Activated CD4-positive, alpha-beta memory T cell treated with anti-CD3 and anti-CD28 coated beads, Interleukin-2, amount 10 ng/mL, durations not matched to agents 7 days and 5 days (primary cell): ENCODE measurements at regions not wholly inside any gene's neighbourhood (a gene's known extent, or its start where the extent isn't known, plus 50 kb on each side); places are given as distances from the start of the nearest gene placed in this dataset.
"Not testable (repeated sequence)": the region's sequence is repeated elsewhere in the genome, so short reads cannot be mapped to it uniquely, and the experiment has no call there.

Experiments used
- CTCF ChIA-PET: fragments of 350-600 bp; sonication (Branson Sonifier 250); formaldehyde crosslinking; loops from one replicate; lab custom pipeline; 2021; ENCODE audit warnings: antibody characterized with exemption, inconsistent platforms; lab: Charles Lee
- POLR2A ChIA-PET: fragments of 350-600 bp; sonication (Branson Sonifier 250); formaldehyde crosslinking; loops from one replicate; lab custom pipeline; 2021; ENCODE audit warnings: antibody characterized with exemption; lab: Charles Lee
- DNase-seq: peaks from one replicate; pipeline ENCODE4 v3.0.0-alpha.2; 2020
- H3K27ac Mint-ChIP-seq: one replicate; pipeline ENCODE4 v1.8.0; 2021; ENCODE audit warnings: mild to moderate bottlenecking, mixed read lengths
- H3K27me3 Mint-ChIP-seq: one replicate; pipeline ENCODE4 v1.8.0; 2021; ENCODE audit warnings: mixed read lengths
- H3K36me3 Mint-ChIP-seq: one replicate; pipeline ENCODE4 v1.8.0; 2021; ENCODE audit warnings: low read depth, mixed read lengths
- H3K4me1 Mint-ChIP-seq: one replicate; pipeline ENCODE4 v1.8.0; 2021; ENCODE audit warnings: mixed read lengths
- H3K4me3 Mint-ChIP-seq: one replicate; pipeline ENCODE4 v1.8.0; 2021; ENCODE audit warnings: mild to moderate bottlenecking, mixed read lengths
- H3K9me3 Mint-ChIP-seq: one replicate; pipeline ENCODE4 v1.8.0; 2021; ENCODE audit warnings: mixed read lengths

DNA sequence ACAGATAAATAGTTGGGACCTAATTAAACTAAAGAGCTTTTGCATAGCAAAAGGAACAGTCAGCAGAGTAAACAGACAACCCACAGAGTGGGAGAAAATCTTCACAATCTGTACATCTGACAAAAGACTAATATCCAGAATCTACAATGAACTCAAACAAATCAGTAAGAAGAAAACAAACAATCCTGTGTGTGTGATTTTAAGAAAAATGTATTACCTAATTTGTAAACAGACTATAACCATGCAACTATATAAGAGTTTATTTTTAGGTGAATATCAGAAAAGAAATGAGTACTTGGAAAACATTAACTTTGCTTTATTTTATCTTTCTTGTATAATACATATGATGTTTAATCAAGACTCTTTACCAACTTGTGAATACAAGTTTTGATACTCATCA is 929.5 kb upstream of the LRFN5 start:
- CTCF ChIA-PET, H3K27ac Mint-ChIP-seq, H3K4me3 Mint-ChIP-seq, H3K4me1 Mint-ChIP-seq, H3K36me3 Mint-ChIP-seq, POLR2A ChIA-PET, H3K27me3 Mint-ChIP-seq, DNase-seq: not testable (repeated sequence)
- peaks cover 12% of the 10 kb centered on the region for H3K9me3 Mint-ChIP-seq

DNA sequence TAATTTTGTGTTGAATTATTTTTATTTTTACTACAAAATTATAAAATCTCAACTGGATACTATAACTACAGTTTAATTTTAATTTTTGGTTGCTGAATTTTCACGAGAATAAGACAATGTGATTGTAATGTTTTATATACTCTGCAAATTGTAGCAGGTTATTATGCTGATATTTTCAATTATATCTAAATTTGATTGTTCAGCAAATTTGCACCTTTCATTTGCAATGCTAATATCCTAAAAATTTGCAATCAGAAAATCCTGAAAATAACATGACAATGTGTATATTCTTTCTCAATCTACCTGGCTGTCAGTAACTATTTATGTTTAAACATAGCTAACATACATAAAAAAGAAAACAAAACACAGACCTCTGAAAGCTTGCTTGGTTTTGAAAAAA is 932.2 kb upstream of the LRFN5 start:
- H3K27me3 Mint-ChIP-seq = no peaks in the 10 kb centered on the region
- peaks cover 8% of the 10 kb centered on the region for H3K9me3 Mint-ChIP-seq
- ChIA-PET CTCF (no interaction called here), POLR2A (no interaction called here)
- no peak overlapping the region for H3K27ac Mint-ChIP-seq
- no peaks in the 10 kb centered on the region for H3K36me3 Mint-ChIP-seq
- H3K4me3 Mint-ChIP-seq = no peak overlapping the region
- no peak for DNase-seq
- H3K4me1 Mint-ChIP-seq = no peaks in the 10 kb centered on the region

DNA sequence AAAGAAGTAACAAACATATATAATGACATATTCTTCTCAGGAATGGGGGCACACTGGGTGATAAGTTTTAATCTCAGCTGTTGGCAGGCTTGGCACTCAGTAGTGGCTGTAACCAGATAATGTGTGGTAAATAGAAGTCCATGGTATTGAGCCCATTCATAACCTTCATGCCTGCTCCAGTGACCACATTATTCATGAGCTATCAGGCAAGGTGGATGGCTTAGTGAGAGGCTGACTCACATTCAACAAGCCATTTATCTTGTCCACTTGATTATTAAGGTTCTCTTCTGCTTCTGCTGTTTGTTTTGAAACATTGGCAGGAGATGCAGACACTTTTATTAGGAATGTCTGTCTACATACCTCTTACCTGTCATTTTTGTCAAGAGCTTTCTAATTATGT is 950.4 kb upstream of the LRFN5 start:
- no peaks in the 10 kb centered on the region for H3K36me3 Mint-ChIP-seq
- H3K27ac Mint-ChIP-seq = no peak overlapping the region
- DNase-seq = no peak
- H3K4me3 Mint-ChIP-seq = no peak overlapping the region
- H3K27me3 Mint-ChIP-seq = no peaks in the 10 kb centered on the region
- CTCF ChIA-PET = no interaction called here
- no peaks in the 10 kb centered on the region for H3K4me1 Mint-ChIP-seq
- POLR2A ChIA-PET = no interaction called here
- peaks cover 1% of the 10 kb centered on the region for H3K9me3 Mint-ChIP-seq

GRCh38 chr14:40652089-40652691 is 954.5 kb upstream of the LRFN5 start:
- DNase-seq = no peak
- H3K27ac Mint-ChIP-seq = no peak overlapping the region
- H3K4me1 Mint-ChIP-seq = no peaks in the 10 kb centered on the region
- H3K27me3 Mint-ChIP-seq = no peaks in the 10 kb centered on the region
- H3K36me3 Mint-ChIP-seq = no peaks in the 10 kb centered on the region
- POLR2A ChIA-PET = no interaction called here
- H3K9me3 Mint-ChIP-seq = peaks cover 2% of the 10 kb centered on the region
- no peak overlapping the region for H3K4me3 Mint-ChIP-seq
- CTCF ChIA-PET = no interaction called here

DNA sequence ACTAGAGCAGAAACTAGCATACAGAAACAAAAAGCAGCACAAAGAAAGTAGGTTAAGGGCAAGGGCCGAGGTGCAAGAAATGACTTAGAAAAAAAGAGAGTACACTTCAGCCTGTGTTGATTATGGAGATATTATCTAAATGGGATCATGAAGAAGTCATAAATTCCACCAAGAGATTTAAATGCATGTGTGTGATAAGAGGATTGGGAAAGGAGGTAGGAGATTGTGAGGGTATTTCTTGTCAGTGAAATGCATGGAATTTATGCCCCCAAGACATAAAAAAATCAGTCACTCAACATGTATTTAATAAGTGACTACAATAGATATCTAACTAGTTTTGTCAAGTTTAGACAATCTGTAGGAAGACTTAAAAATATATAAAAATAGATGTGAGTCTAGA is 976.2 kb upstream of the LRFN5 start:
- no peak for DNase-seq
- Mint-ChIP-seq H3K4me1 (no peaks in the 10 kb centered on the region), H3K4me3 (no peak overlapping the region), H3K27me3 (no peaks in the 10 kb centered on the region), H3K9me3 (peaks cover 4% of the 10 kb centered on the region), H3K36me3 (no peaks in the 10 kb centered on the region), H3K27ac (no peak overlapping the region)
- ChIA-PET POLR2A (no interaction called here), CTCF (no interaction called here)

DNA sequence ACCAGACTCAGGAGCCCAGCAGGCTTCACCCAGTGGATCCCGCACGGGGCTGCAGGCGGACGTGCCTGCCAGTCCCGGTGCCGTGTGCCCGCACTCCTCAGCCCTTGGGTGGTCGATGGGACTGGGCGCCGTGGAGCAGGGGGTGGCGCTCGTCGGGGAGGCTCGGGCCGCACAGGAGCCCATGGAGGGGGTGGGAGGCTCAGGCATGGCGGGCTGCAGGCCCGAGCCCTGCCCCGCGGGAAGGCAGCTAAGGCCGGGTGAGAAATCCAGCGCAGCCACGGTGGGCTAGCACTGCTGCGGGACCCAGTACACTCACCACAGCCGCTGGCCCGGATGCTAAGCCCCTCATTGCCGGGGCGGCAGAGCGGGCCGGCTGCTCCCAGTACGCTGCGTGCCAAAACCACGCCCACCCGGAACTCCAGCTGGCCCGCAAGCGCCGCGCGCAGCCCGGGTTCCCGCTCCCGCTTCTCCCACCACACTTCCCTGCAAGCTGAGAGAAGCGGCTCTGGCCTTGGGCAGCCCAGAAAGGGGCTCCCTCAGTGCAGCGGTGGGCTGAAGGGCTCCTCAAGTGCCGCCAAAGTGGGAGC is 977.0 kb upstream of the LRFN5 start:
- H3K36me3 Mint-ChIP-seq, POLR2A ChIA-PET, DNase-seq, H3K4me1 Mint-ChIP-seq, H3K27me3 Mint-ChIP-seq, H3K27ac Mint-ChIP-seq, H3K9me3 Mint-ChIP-seq, CTCF ChIA-PET, H3K4me3 Mint-ChIP-seq: not testable (repeated sequence)

- no peak for DNase-seq
- Mint-ChIP-seq H3K27me3 (no peaks in the 10 kb centered on the region), H3K27ac (no peak overlapping the region), H3K4me1 (no peaks in the 10 kb centered on the region), H3K36me3 (no peaks in the 10 kb centered on the region), H3K4me3 (no peak overlapping the region), H3K9me3 (peaks cover 4% of the 10 kb centered on the region)
- CTCF ChIA-PET = no interaction called here
- POLR2A ChIA-PET = no interaction called here
These were observed 977.5 kb upstream of the LRFN5 start for GRCh38 chr14:40629144-40629543.

DNA sequence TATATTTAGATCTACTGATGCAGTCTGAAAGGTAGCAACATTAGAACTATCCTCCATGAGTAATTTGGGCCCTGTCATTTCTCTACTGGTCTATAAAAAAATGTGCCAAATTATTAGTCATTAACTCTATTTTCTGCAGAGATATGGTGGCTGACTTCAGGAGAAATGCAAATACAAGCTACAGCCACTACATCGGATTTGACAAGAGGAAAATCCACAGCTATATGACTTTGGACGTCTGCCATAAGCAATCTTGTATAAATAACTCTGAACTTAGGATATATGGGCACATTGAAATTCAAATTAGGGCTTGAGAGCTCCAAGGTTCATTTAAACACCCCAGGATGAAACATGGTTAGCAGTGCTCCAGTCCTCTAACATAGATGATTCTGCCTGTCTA is 983.0 kb upstream of the LRFN5 start:
- POLR2A ChIA-PET = no interaction called here
- H3K27me3 Mint-ChIP-seq = no peaks in the 10 kb centered on the region
- no peaks in the 10 kb centered on the region for H3K4me1 Mint-ChIP-seq
- no peak overlapping the region for H3K27ac Mint-ChIP-seq
- no peak overlapping the region for H3K4me3 Mint-ChIP-seq
- H3K36me3 Mint-ChIP-seq = no peaks in the 10 kb centered on the region
- CTCF ChIA-PET = no interaction called here
- H3K9me3 Mint-ChIP-seq = no peaks in the 10 kb centered on the region
- DNase-seq = no peak

- Mint-ChIP-seq H3K4me3 (no peak overlapping the region), H3K27ac (no peak overlapping the region), H3K4me1 (no peaks in the 10 kb centered on the region), H3K36me3 (no peaks in the 10 kb centered on the region), H3K27me3 (no peaks in the 10 kb centered on the region), H3K9me3 (no peaks in the 10 kb centered on the region)
- ChIA-PET POLR2A (no interaction called here), CTCF (no interaction called here)
- no peak for DNase-seq
These were observed 988.3 kb upstream of the LRFN5 start for GRCh38 chr14:40618225-40618898.

DNA sequence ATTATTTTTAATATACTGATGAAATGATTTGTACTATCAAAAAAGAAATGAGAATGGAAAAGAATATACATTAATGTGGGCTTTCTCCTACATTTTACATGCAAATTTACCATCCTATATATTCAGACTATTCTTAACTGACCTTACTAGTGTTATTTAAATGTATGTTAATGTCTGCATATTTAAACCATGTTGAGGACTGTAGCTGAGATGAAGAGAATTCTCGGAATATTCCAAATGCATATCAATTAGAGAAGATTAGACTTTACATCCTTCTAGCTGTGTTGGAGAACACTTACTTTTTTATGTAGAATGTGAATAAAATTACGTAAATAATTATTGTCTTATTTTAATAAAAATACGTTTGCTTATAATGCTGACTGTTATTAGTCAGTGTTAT is 990.1 kb upstream of the LRFN5 start:
- POLR2A ChIA-PET = no interaction called here
- Mint-ChIP-seq H3K36me3 (no peaks in the 10 kb centered on the region), H3K27me3 (no peaks in the 10 kb centered on the region)

DNA sequence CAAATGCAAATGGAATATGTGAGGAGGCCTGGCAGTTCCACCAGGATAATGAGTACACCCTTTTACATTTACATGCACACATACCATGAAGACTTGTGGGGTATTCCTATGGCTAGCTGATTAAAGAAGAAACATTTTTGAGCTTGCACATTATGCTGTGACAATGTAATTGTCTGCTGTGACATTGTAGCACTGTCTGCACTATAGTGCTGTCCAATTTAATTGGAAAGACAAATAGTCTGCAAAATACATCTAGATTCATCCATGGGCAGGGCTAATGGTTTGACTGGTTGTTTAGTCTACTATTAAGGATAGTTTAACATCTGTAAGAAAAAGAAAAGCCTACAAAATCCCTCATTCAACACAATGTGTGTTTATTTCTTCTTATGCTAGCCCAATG is 1005.6 kb upstream of the LRFN5 start:
- Mint-ChIP-seq H3K9me3 (peaks cover 2% of the 10 kb centered on the region), H3K27me3 (no peaks in the 10 kb centered on the region), H3K4me3 (no peak overlapping the region), H3K27ac (no peak overlapping the region), H3K36me3 (no peaks in the 10 kb centered on the region), H3K4me1 (no peaks in the 10 kb centered on the region)
- no peak for DNase-seq
- CTCF ChIA-PET = no interaction called here
- POLR2A ChIA-PET = no interaction called here

More for the DNA sequence above, 990.1 kb upstream of the LRFN5 start:
- CTCF ChIA-PET = no interaction called here
- Mint-ChIP-seq H3K4me1 (no peaks in the 10 kb centered on the region), H3K9me3 (no peaks in the 10 kb centered on the region), H3K4me3 (no peak overlapping the region), H3K27ac (no peak overlapping the region)
- no peak for DNase-seq

DNA sequence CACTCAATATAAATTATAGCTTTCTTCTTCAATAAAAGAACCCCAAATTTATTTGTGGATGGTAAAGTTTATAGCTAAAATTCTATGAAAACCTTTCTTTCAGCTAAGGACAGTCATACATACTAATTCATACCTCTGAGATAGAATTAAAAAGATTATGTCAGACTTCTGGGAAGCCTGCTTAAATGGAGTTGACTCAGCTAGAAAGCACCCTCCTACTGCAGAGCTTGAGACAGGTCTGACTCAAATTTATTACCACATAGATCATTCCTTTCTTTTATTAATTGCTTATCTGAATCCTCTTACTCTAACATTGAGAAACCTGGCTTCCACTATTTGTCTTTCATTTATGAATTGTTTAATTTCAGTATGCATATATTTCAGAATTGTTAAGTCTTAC is 1007.0 kb upstream of the LRFN5 start:
- no peaks in the 10 kb centered on the region for H3K4me1 Mint-ChIP-seq
- DNase-seq = no peak
- no peaks in the 10 kb centered on the region for H3K27me3 Mint-ChIP-seq
- no peaks in the 10 kb centered on the region for H3K36me3 Mint-ChIP-seq
- H3K9me3 Mint-ChIP-seq = peaks cover 1% of the 10 kb centered on the region
- ChIA-PET CTCF (no interaction called here), POLR2A (no interaction called here)
- no peak overlapping the region for H3K27ac Mint-ChIP-seq
- H3K4me3 Mint-ChIP-seq = no peak overlapping the region

GRCh38 chr14:40581264-40581663 is 1025.4 kb upstream of the LRFN5 start:
- Mint-ChIP-seq H3K9me3 (no peaks in the 10 kb centered on the region), H3K4me1 (no peaks in the 10 kb centered on the region), H3K27ac (no peak overlapping the region), H3K36me3 (no peaks in the 10 kb centered on the region), H3K27me3 (no peaks in the 10 kb centered on the region), H3K4me3 (no peak overlapping the region)
- no peak for DNase-seq
- ChIA-PET CTCF (no interaction called here), POLR2A (no interaction called here)

GRCh38 chr14:40576880-40577478 is 1029.7 kb upstream of the LRFN5 start:
- no peak overlapping the region for H3K27ac Mint-ChIP-seq
- POLR2A ChIA-PET = no interaction called here

More at GRCh38 chr14:40576880-40577478, 1029.7 kb upstream of the LRFN5 start:
- no peak for DNase-seq
- H3K9me3 Mint-ChIP-seq = peaks cover 5% of the 10 kb centered on the region
- H3K27me3 Mint-ChIP-seq = no peaks in the 10 kb centered on the region
- CTCF ChIA-PET = no interaction called here
- no peaks in the 10 kb centered on the region for H3K36me3 Mint-ChIP-seq
- no peaks in the 10 kb centered on the region for H3K4me1 Mint-ChIP-seq
- no peak overlapping the region for H3K4me3 Mint-ChIP-seq
